ENCODE measurements at regions not wholly inside any gene's neighbourhood (a gene's known extent, or its start where the extent isn't known, plus 50 kb on each side); places are given as distances from the start of the nearest gene placed in this dataset.
A peak's percentile ranks its signal among the peaks of the same experiment; 100 is the strongest.

GRCh38 chr10:8416192-8416701, 361.8 kb downstream of the GATA3 start:
- no peak for TF ChIP-seq CTCF (IDR thresholded peaks at IDR 0.05)
- no peak overlapping the region for H3K4me3 ChIP-seq
- intact Hi-C loops (cut with DNase I): no loop called here
- no peak for DNase-seq
- ATAC-seq: peak in 1 of 4 donors; percentile 37
- no peaks in the 10 kb centered on the region for H3K9me3 ChIP-seq
- no peak for FAIRE-seq
- no peak overlapping the region for H3K27ac ChIP-seq
- H3K27me3 ChIP-seq: no peaks in the 10 kb centered on the region
- H3K36me3 ChIP-seq: no peaks in the 10 kb centered on the region
- H3K4me1 ChIP-seq: no peaks in the 10 kb centered on the region
- WGBS, 2 donors: 17 to 18% methylated on average over 8 of the region's 8 CpGs

GRCh38 chr10:8416760-8417159, 362.3 kb downstream of the GATA3 start:
- H3K9me3 ChIP-seq: no peaks in the 10 kb centered on the region
- no peak for DNase-seq
- no peak for ATAC-seq

GRCh38 chr10:8417631-8418030, 363.1 kb downstream of the GATA3 start:
- ATAC-seq: no peak
- H3K27ac ChIP-seq: no peak overlapping the region
- WGBS, 2 donors: 55 to 58% methylated on average over 1 of the region's 1 CpG
- intact Hi-C loops (cut with DNase I): no loop called here
- H3K27me3 ChIP-seq: no peaks in the 10 kb centered on the region
- TF ChIP-seq CTCF (IDR thresholded peaks at IDR 0.05): no peak
- no peak for FAIRE-seq
- H3K4me1 ChIP-seq: no peaks in the 10 kb centered on the region
- DNase-seq: no peak
- no peaks in the 10 kb centered on the region for H3K36me3 ChIP-seq
- H3K4me3 ChIP-seq: no peak overlapping the region
- no peaks in the 10 kb centered on the region for H3K9me3 ChIP-seq

More at GRCh38 chr10:8416760-8417159, 362.3 kb downstream of the GATA3 start:
- Histone ChIP-seq H3K27me3 (no peaks in the 10 kb centered on the region), H3K4me3 (no peak overlapping the region), H3K27ac (no peak overlapping the region), H3K4me1 (no peaks in the 10 kb centered on the region), H3K36me3 (no peaks in the 10 kb centered on the region)
- 72 to 77% methylated on average over 3 of the region's 3 CpGs for WGBS, 2 donors
- intact Hi-C loops (cut with DNase I): no loop called here
- no peak for TF ChIP-seq CTCF (IDR thresholded peaks at IDR 0.05)
- no peak for FAIRE-seq

GRCh38 chr10:8418631-8419030, 364.1 kb downstream of the GATA3 start:
- no peaks in the 10 kb centered on the region for H3K27me3 ChIP-seq
- intact Hi-C loops (cut with DNase I): no loop called here
- ATAC-seq (no peak), FAIRE-seq (no peak), DNase-seq (no peak)
- 70 to 71% methylated on average over 4 of the region's 4 CpGs for WGBS, 2 donors
- no peaks in the 10 kb centered on the region for H3K36me3 ChIP-seq
- no peaks in the 10 kb centered on the region for H3K9me3 ChIP-seq
- H3K4me3 ChIP-seq: no peak overlapping the region
- no peak overlapping the region for H3K27ac ChIP-seq
- no peak for TF ChIP-seq CTCF (IDR thresholded peaks at IDR 0.05)
- H3K4me1 ChIP-seq: no peaks in the 10 kb centered on the region

GRCh38 chr10:8420182-8420581, 365.7 kb downstream of the GATA3 start:
- 49 to 76% methylated on average over 2 of the region's 2 CpGs for WGBS, 2 donors
- Histone ChIP-seq H3K4me3 (no peak overlapping the region), H3K36me3 (no peaks in the 10 kb centered on the region), H3K9me3 (no peaks in the 10 kb centered on the region), H3K27ac (no peak overlapping the region), H3K4me1 (no peaks in the 10 kb centered on the region), H3K27me3 (no peaks in the 10 kb centered on the region)
- intact Hi-C loops (cut with DNase I): no loop called here
- no peak for TF ChIP-seq CTCF (IDR thresholded peaks at IDR 0.05)
- FAIRE-seq (no peak), DNase-seq (no peak), ATAC-seq (no peak)
